OCI-M1 (cell line): ENCODE measurements at regions not wholly inside any gene's neighbourhood (a gene's known extent, or its start where the extent isn't known, plus 50 kb on each side); places are given as distances from the start of the nearest gene placed in this dataset.
A peak's percentile ranks its signal among the peaks of the same experiment; 100 is the strongest.

Experiments used
- DNase-seq: peaks from one replicate; lab custom pipeline; 2025; lab: John Stamatoyannopoulos, UW

GRCh38 chr1:57868239-57868638, 444.4 kb upstream of the DAB1 start:
- no peak for DNase-seq

GRCh38 chr1:57866998-57867397, 443.1 kb upstream of the DAB1 start:
- DNase-seq = no peak

- DNase-seq = no peak
These were observed 437.2 kb upstream of the DAB1 start for GRCh38 chr1:57860931-57861565.

- no peak for DNase-seq
These were observed 436.5 kb upstream of the DAB1 start for GRCh38 chr1:57860325-57860724.

GRCh38 chr1:57858740-57859139, 434.9 kb upstream of the DAB1 start:
- DNase-seq = no peak

- DNase-seq = no peak
These were observed 433.9 kb upstream of the DAB1 start for GRCh38 chr1:57857809-57858208.

GRCh38 chr1:57854436-57854835, 430.6 kb upstream of the DAB1 start:
- no peak for DNase-seq

GRCh38 chr1:57850176-57850940, 426.5 kb upstream of the DAB1 start:
- no peak for DNase-seq

GRCh38 chr1:57848406-57848805, 424.5 kb upstream of the DAB1 start:
- DNase-seq = no peak

GRCh38 chr1:57845041-57845440, 421.2 kb upstream of the DAB1 start:
- DNase-seq = peak; percentile 2

- DNase-seq = no peak
These were observed 420.6 kb upstream of the DAB1 start for GRCh38 chr1:57844382-57844980.

- DNase-seq = no peak
These were observed 419.9 kb upstream of the DAB1 start for GRCh38 chr1:57843760-57844159.

- DNase-seq = no peak
These were observed 415.7 kb upstream of the DAB1 start for GRCh38 chr1:57839526-57839925.

- no peak for DNase-seq
These were observed 415.2 kb upstream of the DAB1 start for GRCh38 chr1:57839067-57839466.

- no peak for DNase-seq
These were observed 411.8 kb upstream of the DAB1 start for GRCh38 chr1:57835620-57836019.

GRCh38 chr1:57833296-57833695, 409.4 kb upstream of the DAB1 start:
- DNase-seq = no peak

- no peak for DNase-seq
These were observed 408.8 kb upstream of the DAB1 start for GRCh38 chr1:57832612-57833011.

GRCh38 chr1:57831624-57832023, 407.8 kb upstream of the DAB1 start:
- no peak for DNase-seq

- no peak for DNase-seq
These were observed 402.7 kb upstream of the DAB1 start for GRCh38 chr1:57826535-57826934.

GRCh38 chr1:57824535-57824934, 400.7 kb upstream of the DAB1 start:
- DNase-seq = no peak

GRCh38 chr1:57820356-57821095, 396.7 kb upstream of the DAB1 start:
- no peak for DNase-seq

GRCh38 chr1:57819893-57820292, 396.0 kb upstream of the DAB1 start:
- no peak for DNase-seq

GRCh38 chr1:57803586-57803985, 379.7 kb upstream of the DAB1 start:
- no peak for DNase-seq
